Heart left ventricle (tissue), 16 donors: ENCODE measurements at regions not wholly inside any gene's neighbourhood (a gene's known extent, or its start where the extent isn't known, plus 50 kb on each side); places are given as distances from the start of the nearest gene placed in this dataset.

Experiments used
- ATAC-seq, 4 donors: fragments of 200-7000 bp; cut with Tn5 transposase; one replicate each; pipeline ENCODE4 v1.9.1; 2020 to 2022; ENCODE audit warnings: moderate library complexity in 4 of 4, mild to moderate bottlenecking in 3 of 4, moderate number of reproducible peaks in 1 of 4
- DNase-seq, 5 donors: peaks; one replicate each; pipeline ENCODE4 v3.0.0-alpha.2; 2020
- H3K27ac ChIP-seq, 12 donors: fragments of 200-600 bp; sonication (generic) in 4 of 12; one replicate each; pipeline versions ENCODE4 v1.5.0 to v1.8.0; 2016 to 2022; ENCODE audit warnings: mild to moderate bottlenecking in 2 of 12
- H3K27me3 ChIP-seq, 9 donors: fragments of 200-600 bp; sonication (generic) in 2 of 9; one replicate each; pipeline versions ENCODE4 v1.5.1 to v1.8.0; 2016 to 2022; ENCODE audit warnings: mild to moderate bottlenecking in 3 of 9
- H3K36me3 ChIP-seq, 9 donors: fragments of 200-600 bp; sonication (generic) in 2 of 9; one replicate each; pipeline versions ENCODE4 v1.5.0 to v1.8.0; 2018 to 2022; ENCODE audit warnings: mild to moderate bottlenecking in 2 of 9
- H3K4me1 ChIP-seq, 12 donors: fragments of 200-600 bp; sonication (generic) in 4 of 12; one replicate each; pipeline versions ENCODE4 v1.5.0 to v1.8.0; 2016 to 2022; ENCODE audit warnings: mild to moderate bottlenecking in 3 of 12
- H3K4me3 ChIP-seq, 12 donors: fragments of 200-600 bp; sonication (generic) in 4 of 12; one replicate each; pipeline versions ENCODE4 v1.5.0 to v1.8.0; 2017 to 2022; ENCODE audit warnings: mild to moderate bottlenecking in 9 of 12, moderate library complexity in 4 of 12
- H3K9me3 ChIP-seq, 12 donors: fragments of 200-600 bp; sonication (generic) in 4 of 12; one replicate each; pipeline versions ENCODE4 v1.5.0 to v1.8.0; 2016 to 2022; ENCODE audit warnings: mild to moderate bottlenecking in 1 of 12
- POLR2A ChIP-seq, 2 donors: fragments of 450-650 bp; IDR thresholded peaks; one replicate each; pipeline ENCODE4 v1.6.1; 2017; ENCODE audit warnings: antibody characterized with exemption in 2 of 2, mild to moderate bottlenecking in 2 of 2, moderate library complexity in 2 of 2
- WGBS, 4 donors: extraction: QIAGEN DNeasy Blood & Tissue Kit in 2 of 4; methylation state at CpG; one replicate each; pipeline versions ENCODE4 v1.1.5 to v1.1.7; 2013 to 2018; 5-methylcytosine and 5-hydroxymethylcytosine counted together
- intact Hi-C, 10 donors: fragments of 100-400 bp; cut with DNase I; formaldehyde crosslinking; loops; one replicate each; pipeline versions ENCODE4 v1.11.1 to v1.14.2; 2022
- TF ChIP-seq, protein P1 (sequence below), 12 donors: fragments of 200-600 bp; sonication (generic) in 4 of 12; IDR thresholded peaks; one replicate each; pipeline versions ENCODE4 v1.5.0 to v1.8.0; 2018 to 2022; ENCODE audit warnings: antibody characterized with exemption in 12 of 12, mild to moderate bottlenecking in 5 of 12
- donor health status: ischemic (EF 13 %, LVEDD 7.1; RV severe dilation, severe dysfunction).
- donor health status: healthy with polysubstance abuse.
- donor health status: DM: no; HTN: yes; CAD: no.
- donor health status: DM: no; HTN: no; CAD: no.
- donor health status: ischemic (EF 25% LVEDD 6.9; RV normal size, moderate dysfunction).
- donor health status: ischemic (EF 25% LVEDD 5.7; RV mildly dilated, moderate dysfunction).
- donor health status: healthy.
- donor health status: DM: yes; HTN: yes; CAD: no.
- donor health status: ischemic (EF 35%, LVEDD 5.7; RV mildly dilated, moderate dysfunction).
- donor health status: nonischemic (EF 11% LVEDD 7.7; RV severe dilation, severe dysfunction).
- donor health status: DM: yes; HTN: yes; CAD: no.
- donor health status: PGD.
- donor health status: ischemic (EF 29% LVEDD 5.4; RV normal size, mild dysfunction).
- donor health status: nonischemic (EF 23%, LVEDD 6.1; RV moderate dilation, normal function).

DNA sequence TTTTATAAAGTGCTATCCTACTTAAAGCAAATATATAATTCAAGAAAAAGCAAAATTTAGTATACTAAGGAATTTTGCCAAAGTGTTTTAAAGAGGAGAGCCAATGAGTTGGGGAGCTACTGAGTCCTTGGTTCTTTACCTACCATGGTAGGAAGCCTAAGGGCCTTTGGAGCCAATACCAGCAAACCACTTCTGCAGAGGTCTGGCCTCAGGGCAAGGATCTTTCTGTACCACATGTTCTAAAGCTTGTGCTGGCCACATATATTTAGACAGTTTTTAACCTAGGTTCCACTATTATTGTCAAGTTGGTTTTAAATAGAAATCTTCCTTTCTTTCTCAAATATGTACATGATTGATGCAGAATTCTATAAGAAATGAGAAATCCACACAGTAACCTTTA is 172.3 kb upstream of the NREP start:
- DNase-seq (no peak), ATAC-seq (no peak)
- no peak for TF ChIP-seq POLR2A (IDR thresholded peaks at IDR 0.05)
- TF ChIP-seq, protein P1, sequence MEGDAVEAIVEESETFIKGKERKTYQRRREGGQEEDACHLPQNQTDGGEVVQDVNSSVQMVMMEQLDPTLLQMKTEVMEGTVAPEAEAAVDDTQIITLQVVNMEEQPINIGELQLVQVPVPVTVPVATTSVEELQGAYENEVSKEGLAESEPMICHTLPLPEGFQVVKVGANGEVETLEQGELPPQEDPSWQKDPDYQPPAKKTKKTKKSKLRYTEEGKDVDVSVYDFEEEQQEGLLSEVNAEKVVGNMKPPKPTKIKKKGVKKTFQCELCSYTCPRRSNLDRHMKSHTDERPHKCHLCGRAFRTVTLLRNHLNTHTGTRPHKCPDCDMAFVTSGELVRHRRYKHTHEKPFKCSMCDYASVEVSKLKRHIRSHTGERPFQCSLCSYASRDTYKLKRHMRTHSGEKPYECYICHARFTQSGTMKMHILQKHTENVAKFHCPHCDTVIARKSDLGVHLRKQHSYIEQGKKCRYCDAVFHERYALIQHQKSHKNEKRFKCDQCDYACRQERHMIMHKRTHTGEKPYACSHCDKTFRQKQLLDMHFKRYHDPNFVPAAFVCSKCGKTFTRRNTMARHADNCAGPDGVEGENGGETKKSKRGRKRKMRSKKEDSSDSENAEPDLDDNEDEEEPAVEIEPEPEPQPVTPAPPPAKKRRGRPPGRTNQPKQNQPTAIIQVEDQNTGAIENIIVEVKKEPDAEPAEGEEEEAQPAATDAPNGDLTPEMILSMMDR (IDR thresholded peaks at IDR 0.05), result no peak
- Histone ChIP-seq H3K27me3 (no peaks in the 10 kb centered on the region), H3K36me3 (no peaks in the 10 kb centered on the region), H3K9me3 (no peaks in the 10 kb centered on the region), H3K4me1 (peaks cover 0 to 33% (median 5%) of the 10 kb centered on the region in 12 donors), H3K4me3 (no peak overlapping the region), H3K27ac (peak overlapping the region in 1 of 12 donors; percentile 35)
- intact Hi-C loops, result no loop called here

DNA sequence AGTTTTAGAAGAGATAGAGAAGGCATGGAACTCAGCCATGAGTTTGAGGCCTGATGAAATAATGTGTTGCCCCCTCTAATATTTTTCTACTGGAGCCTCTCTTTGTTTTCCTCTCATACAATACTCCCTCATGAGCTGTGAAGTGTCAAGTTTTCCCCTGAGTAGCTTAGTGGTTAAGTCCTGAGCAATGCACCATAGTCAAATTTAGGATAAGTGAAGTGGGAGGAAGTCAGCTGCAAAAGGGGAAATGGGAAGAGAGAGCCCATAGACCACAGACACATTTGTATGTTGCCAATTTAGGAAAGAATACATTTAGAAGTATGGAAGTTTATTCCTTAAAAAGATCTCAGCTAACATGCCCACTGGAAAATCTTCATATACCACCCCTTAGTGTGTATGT is 171.5 kb upstream of the NREP start:
- peaks cover 0 to 33% (median 5%) of the 10 kb centered on the region in 12 donors for H3K4me1 ChIP-seq
- no peaks in the 10 kb centered on the region for H3K36me3 ChIP-seq
- no peak for ATAC-seq
- no peak overlapping the region for H3K27ac ChIP-seq
- DNase-seq, result no peak
- H3K27me3 ChIP-seq, result no peaks in the 10 kb centered on the region
- H3K9me3 ChIP-seq, result no peaks in the 10 kb centered on the region
- TF ChIP-seq POLR2A (IDR thresholded peaks at IDR 0.05), result no peak
- TF ChIP-seq, protein P1 (IDR thresholded peaks at IDR 0.05), result no peak
- H3K4me3 ChIP-seq, result no peak overlapping the region
- intact Hi-C loops, result no loop called here

DNA sequence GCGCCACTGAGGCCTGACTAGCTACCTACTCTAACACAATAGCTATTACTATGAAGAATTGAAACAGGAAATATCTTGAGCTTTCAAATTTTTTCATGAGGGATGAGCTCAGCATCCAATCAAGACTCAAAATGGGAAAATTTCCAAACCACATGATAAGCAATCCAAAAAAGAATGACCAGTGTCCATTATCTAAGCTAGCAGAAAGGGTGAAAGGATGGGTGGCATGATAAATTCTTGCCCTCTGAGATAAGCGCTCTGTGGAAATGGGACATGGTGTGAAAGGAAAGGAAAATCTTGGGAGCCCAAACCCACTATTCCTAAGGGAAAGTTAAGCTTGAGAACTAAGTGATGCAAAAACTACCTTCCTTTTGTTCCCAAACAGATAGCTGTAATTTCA is 170.2 kb upstream of the NREP start:
- 95 to 99% (median 98%) methylated on average over 2 of the region's 2 CpGs for WGBS, 4 donors
- no peaks in the 10 kb centered on the region for H3K27me3 ChIP-seq
- DNase-seq, result no peak
- ATAC-seq, result no peak
- H3K36me3 ChIP-seq, result no peaks in the 10 kb centered on the region
- intact Hi-C loops, result no loop called here
- TF ChIP-seq, protein P1 (IDR thresholded peaks at IDR 0.05), result no peak
- no peak for TF ChIP-seq POLR2A (IDR thresholded peaks at IDR 0.05)
- H3K4me1 ChIP-seq, result peaks cover 0 to 30% (median 0%) of the 10 kb centered on the region in 12 donors
- H3K4me3 ChIP-seq, result no peak overlapping the region
- no peaks in the 10 kb centered on the region for H3K9me3 ChIP-seq
- no peak overlapping the region for H3K27ac ChIP-seq

DNA sequence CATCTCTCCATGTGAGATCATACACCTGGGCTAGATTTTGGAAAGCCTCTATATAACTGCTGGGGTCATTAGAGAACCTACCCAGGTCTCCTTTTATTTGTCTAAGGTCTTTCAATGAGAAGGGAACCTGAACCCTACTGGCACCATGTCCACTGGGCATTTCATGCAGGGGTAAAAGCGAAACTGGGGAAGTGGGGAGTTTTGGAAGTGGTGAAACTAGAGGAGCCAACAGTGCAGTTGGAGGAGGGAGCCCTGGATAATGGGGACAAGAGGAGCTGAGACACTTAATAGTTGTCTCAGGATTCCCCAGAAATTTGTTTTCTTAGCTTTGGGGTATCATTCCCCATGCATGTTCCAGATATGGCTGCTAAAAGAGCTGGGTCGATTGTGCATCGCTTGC is 169.0 kb upstream of the NREP start:
- TF ChIP-seq, protein P1 (IDR thresholded peaks at IDR 0.05), result no peak
- no peak for TF ChIP-seq POLR2A (IDR thresholded peaks at IDR 0.05)
- Histone ChIP-seq H3K4me3 (no peak overlapping the region), H3K27me3 (no peaks in the 10 kb centered on the region), H3K36me3 (no peaks in the 10 kb centered on the region), H3K4me1 (peaks cover 0 to 28% (median 0%) of the 10 kb centered on the region in 12 donors), H3K9me3 (no peaks in the 10 kb centered on the region), H3K27ac (no peak overlapping the region)
- no peak for ATAC-seq
- 94 to 100% (median 98%) methylated on average over 3 of the region's 3 CpGs for WGBS, 4 donors
- no peak for DNase-seq
- intact Hi-C loops, result no loop called here
